ENCODE measurements at regions not wholly inside any gene's neighbourhood (a gene's known extent, or its start where the extent isn't known, plus 50 kb on each side); places are given as distances from the start of the nearest gene placed in this dataset.

DNA sequence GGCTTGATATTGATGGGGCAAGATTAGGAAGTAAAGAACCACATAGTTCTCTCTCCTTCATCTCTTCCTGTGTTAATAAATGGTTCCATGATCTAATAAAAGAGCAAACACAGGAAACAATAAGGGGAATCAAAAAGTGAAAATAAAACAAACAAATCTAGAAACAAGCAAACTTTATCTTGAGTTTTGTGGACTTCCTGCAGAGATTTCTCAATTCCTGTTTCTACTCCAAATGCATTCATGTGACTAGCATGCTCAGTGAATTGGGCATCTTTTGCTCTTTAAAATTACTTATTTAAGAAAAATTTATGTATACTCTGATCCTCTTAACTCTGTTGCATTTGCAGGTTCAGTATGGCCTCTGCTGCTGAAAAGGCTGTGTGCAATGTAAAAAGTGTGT is 682.0 kb downstream of the KCTD8 start:
- TF ChIP-seq POLR2A (IDR thresholded peaks at IDR 0.05), result no peak
- TF ChIP-seq, protein P1, sequence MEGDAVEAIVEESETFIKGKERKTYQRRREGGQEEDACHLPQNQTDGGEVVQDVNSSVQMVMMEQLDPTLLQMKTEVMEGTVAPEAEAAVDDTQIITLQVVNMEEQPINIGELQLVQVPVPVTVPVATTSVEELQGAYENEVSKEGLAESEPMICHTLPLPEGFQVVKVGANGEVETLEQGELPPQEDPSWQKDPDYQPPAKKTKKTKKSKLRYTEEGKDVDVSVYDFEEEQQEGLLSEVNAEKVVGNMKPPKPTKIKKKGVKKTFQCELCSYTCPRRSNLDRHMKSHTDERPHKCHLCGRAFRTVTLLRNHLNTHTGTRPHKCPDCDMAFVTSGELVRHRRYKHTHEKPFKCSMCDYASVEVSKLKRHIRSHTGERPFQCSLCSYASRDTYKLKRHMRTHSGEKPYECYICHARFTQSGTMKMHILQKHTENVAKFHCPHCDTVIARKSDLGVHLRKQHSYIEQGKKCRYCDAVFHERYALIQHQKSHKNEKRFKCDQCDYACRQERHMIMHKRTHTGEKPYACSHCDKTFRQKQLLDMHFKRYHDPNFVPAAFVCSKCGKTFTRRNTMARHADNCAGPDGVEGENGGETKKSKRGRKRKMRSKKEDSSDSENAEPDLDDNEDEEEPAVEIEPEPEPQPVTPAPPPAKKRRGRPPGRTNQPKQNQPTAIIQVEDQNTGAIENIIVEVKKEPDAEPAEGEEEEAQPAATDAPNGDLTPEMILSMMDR (IDR thresholded peaks at IDR 0.05), result no peak

Data from adrenal gland (tissue), 5 donors.